Nephron progenitor cell (in vitro differentiated cells): ENCODE measurements at regions not wholly inside any gene's neighbourhood (a gene's known extent, or its start where the extent isn't known, plus 50 kb on each side); places are given as distances from the start of the nearest gene placed in this dataset.
"Not testable (repeated sequence)": the region's sequence is repeated elsewhere in the genome, so short reads cannot be mapped to it uniquely, and the experiment has no call there.

ENCODE experiments used
- DNase-seq: peaks from one replicate; pipeline ENCODE4 v3.0.0; 2021
- H3K27ac Mint-ChIP-seq: 2 replicates; pipeline ENCODE4 v1.8.0; 2021; ENCODE audit warnings: mild to moderate bottlenecking, moderate library complexity, mixed read lengths
- H3K27me3 Mint-ChIP-seq: 2 replicates; pipeline ENCODE4 v1.8.0; 2021; ENCODE audit warnings: mild to moderate bottlenecking, low read depth, mixed read lengths; ENCODE audit not compliant: poor library complexity
- H3K36me3 Mint-ChIP-seq: 2 replicates; pipeline ENCODE4 v1.8.0; 2021; ENCODE audit warnings: low read depth, mixed read lengths
- H3K4me1 Mint-ChIP-seq: 2 replicates; pipeline ENCODE4 v1.8.0; 2021; ENCODE audit warnings: mixed read lengths
- H3K4me3 Mint-ChIP-seq: 2 replicates; pipeline ENCODE4 v1.8.0; 2021; ENCODE audit warnings: mild to moderate bottlenecking, moderate library complexity, mixed read lengths
- H3K9me3 Mint-ChIP-seq: 2 replicates; pipeline ENCODE4 v1.8.0; 2021; ENCODE audit warnings: mild to moderate bottlenecking, moderate library complexity, mixed read lengths
- TF ChIP-seq, protein P1 (sequence below): fragments of 200-600 bp; sonication (generic); IDR thresholded peaks from 2 replicates; pipeline ENCODE4 v1.5.0; 2021; ENCODE audit warnings: antibody characterized with exemption

DNA sequence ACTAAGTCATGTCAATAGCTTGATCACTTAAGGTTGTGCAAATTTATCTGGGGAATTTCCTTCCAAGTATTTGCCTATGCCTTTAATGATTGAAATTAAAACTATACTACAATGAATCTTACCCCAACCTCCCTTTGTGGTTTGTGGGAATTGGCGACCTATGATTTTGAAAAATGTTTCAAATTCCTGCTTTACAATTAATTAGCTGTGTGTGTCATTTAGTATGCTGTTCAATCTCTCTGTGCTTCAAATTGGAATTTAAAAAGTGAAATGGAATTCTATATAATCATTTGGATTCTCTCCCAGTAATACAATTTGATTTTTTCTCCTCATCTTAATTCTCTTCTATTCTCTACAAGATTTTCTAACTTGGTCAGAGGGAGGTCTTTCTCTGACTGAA lies 2319.5 kb downstream of the ARAP2 start:
- no peaks in the 10 kb centered on the region for H3K27me3 Mint-ChIP-seq
- no peaks in the 10 kb centered on the region for H3K9me3 Mint-ChIP-seq
- peaks cover 15% of the 10 kb centered on the region for H3K4me1 Mint-ChIP-seq
- TF ChIP-seq, protein P1, sequence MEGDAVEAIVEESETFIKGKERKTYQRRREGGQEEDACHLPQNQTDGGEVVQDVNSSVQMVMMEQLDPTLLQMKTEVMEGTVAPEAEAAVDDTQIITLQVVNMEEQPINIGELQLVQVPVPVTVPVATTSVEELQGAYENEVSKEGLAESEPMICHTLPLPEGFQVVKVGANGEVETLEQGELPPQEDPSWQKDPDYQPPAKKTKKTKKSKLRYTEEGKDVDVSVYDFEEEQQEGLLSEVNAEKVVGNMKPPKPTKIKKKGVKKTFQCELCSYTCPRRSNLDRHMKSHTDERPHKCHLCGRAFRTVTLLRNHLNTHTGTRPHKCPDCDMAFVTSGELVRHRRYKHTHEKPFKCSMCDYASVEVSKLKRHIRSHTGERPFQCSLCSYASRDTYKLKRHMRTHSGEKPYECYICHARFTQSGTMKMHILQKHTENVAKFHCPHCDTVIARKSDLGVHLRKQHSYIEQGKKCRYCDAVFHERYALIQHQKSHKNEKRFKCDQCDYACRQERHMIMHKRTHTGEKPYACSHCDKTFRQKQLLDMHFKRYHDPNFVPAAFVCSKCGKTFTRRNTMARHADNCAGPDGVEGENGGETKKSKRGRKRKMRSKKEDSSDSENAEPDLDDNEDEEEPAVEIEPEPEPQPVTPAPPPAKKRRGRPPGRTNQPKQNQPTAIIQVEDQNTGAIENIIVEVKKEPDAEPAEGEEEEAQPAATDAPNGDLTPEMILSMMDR: no peak
- H3K36me3 Mint-ChIP-seq: no peaks in the 10 kb centered on the region
- peak overlapping the region; percentile 26 for H3K27ac Mint-ChIP-seq
- DNase-seq: no peak
- no peak overlapping the region for H3K4me3 Mint-ChIP-seq

- H3K36me3 Mint-ChIP-seq: no peaks in the 10 kb centered on the region
Measured at GRCh38 chr4:33930497-33930896, 2313.8 kb downstream of the ARAP2 start.

DNA sequence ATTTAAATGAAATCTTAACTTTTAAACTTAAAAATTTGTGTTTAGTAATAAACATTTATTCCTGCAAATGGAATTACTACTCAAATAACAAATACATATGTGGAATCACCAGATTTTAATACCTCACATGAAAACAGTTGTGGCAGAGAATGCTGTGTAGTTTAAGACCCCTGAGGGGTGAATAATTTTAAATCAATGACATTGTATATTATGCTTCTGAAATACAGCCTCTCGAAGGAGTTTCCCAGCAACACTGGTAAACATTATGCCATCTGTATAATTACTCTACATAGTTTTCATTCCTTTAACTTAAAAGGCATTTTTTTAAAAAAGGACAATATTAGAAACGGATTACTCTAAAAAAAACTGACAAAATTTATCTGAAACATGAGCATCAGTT lies 2313.3 kb downstream of the ARAP2 start:
- TF ChIP-seq, protein P1: no peak
- no peak overlapping the region for H3K4me3 Mint-ChIP-seq
- H3K36me3 Mint-ChIP-seq: no peaks in the 10 kb centered on the region
- no peak overlapping the region for H3K27ac Mint-ChIP-seq
- no peaks in the 10 kb centered on the region for H3K27me3 Mint-ChIP-seq
- no peak for DNase-seq
- no peaks in the 10 kb centered on the region for H3K9me3 Mint-ChIP-seq
- no peaks in the 10 kb centered on the region for H3K4me1 Mint-ChIP-seq

More at GRCh38 chr4:33930497-33930896, 2313.8 kb downstream of the ARAP2 start:
- Mint-ChIP-seq H3K4me3 (no peak overlapping the region), H3K27ac (no peak overlapping the region), H3K9me3 (no peaks in the 10 kb centered on the region), H3K27me3 (no peaks in the 10 kb centered on the region), H3K4me1 (no peaks in the 10 kb centered on the region)
- TF ChIP-seq, protein P1: no peak
- no peak for DNase-seq

DNA sequence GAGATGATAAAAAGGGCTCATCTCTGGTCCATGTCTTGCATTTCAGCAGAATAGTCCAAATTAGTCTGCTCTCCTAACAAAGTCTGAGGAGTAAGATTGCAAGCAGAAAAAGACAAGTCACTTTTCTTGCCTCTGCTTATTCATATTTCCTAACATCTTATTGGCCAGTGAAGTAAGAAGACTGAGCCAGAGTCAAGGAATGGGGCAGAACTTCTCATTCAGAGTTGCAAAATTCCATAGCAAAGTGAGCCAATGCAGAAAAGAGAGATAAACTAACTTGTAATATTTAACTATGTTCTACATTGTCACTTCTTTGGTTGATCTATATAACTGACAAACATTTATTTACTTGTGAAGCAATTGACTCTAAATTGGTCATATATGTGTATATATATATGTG lies 2304.0 kb downstream of the ARAP2 start:
- DNase-seq: no peak
- H3K36me3 Mint-ChIP-seq: no peaks in the 10 kb centered on the region
- H3K9me3 Mint-ChIP-seq: no peaks in the 10 kb centered on the region
- no peaks in the 10 kb centered on the region for H3K27me3 Mint-ChIP-seq
- H3K4me1 Mint-ChIP-seq: no peaks in the 10 kb centered on the region
- H3K27ac Mint-ChIP-seq: no peak overlapping the region
- TF ChIP-seq, protein P1: no peak
- H3K4me3 Mint-ChIP-seq: no peak overlapping the region

- TF ChIP-seq, protein P1: no peak
- Mint-ChIP-seq H3K27me3 (no peaks in the 10 kb centered on the region), H3K9me3 (no peaks in the 10 kb centered on the region), H3K4me3 (no peak overlapping the region), H3K36me3 (no peaks in the 10 kb centered on the region), H3K4me1 (no peaks in the 10 kb centered on the region), H3K27ac (no peak overlapping the region)
- no peak for DNase-seq
Measured at GRCh38 chr4:33941854-33942253, 2302.5 kb downstream of the ARAP2 start.

- Mint-ChIP-seq H3K9me3 (no peaks in the 10 kb centered on the region), H3K27me3 (no peaks in the 10 kb centered on the region), H3K36me3 (no peaks in the 10 kb centered on the region), H3K27ac (no peak overlapping the region), H3K4me1 (no peaks in the 10 kb centered on the region), H3K4me3 (no peak overlapping the region)
- TF ChIP-seq, protein P1: no peak
- no peak for DNase-seq
Measured at GRCh38 chr4:33948921-33949320, 2295.4 kb downstream of the ARAP2 start.

DNA sequence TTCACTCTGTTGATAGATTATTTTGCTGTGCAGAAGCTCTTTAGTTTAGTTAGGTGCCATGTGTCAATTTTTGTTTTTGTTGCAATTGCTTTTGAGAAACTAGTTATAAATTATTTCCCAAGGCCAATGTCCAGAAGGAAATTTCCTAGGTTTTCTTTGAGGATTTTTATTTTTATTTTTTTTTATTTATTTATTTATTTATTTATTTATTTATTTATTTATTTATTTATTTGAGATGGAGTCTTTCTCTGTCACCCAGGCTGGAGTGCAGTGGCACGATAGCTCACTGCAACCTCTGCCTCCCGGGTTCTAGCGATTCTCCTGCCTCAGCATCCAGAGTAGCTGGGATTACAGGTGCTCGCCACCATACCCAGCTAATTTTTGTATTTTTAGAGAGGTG lies 2290.5 kb downstream of the ARAP2 start:
- not testable (repeated sequence) for H3K27me3 Mint-ChIP-seq, H3K4me1 Mint-ChIP-seq, H3K27ac Mint-ChIP-seq, H3K9me3 Mint-ChIP-seq, H3K4me3 Mint-ChIP-seq, DNase-seq, H3K36me3 Mint-ChIP-seq
